Small intestine (tissue), 7 donors: ENCODE measurements at regions not wholly inside any gene's neighbourhood (a gene's known extent, or its start where the extent isn't known, plus 50 kb on each side); places are given as distances from the start of the nearest gene placed in this dataset.

Experiments used
- DNase-seq, 2 donors: peaks; one replicate each; pipeline versions ENCODE4 v3.0.0 to v3.0.0-alpha.2; 2013
- FAIRE-seq: peaks from 2 replicates; lab custom pipeline; 2012; peaks lifted over from hg19 to GRCh38; lab: Jason Lieb, UNC
- H3K27ac ChIP-seq, 3 donors: one replicate each; pipeline ENCODE4 v1.5.1; 2013; ENCODE audit warnings: low read length in 2 of 3, mild to moderate bottlenecking in 2 of 3, control low read depth in 1 of 3, inconsistent platforms in 1 of 3, low read depth in 1 of 3, moderate library complexity in 1 of 3
- H3K27me3 ChIP-seq, 3 donors: one replicate each; pipeline ENCODE4 v1.6.1; 2013; ENCODE audit warnings: low read length in 3 of 3, inconsistent platforms in 1 of 3; ENCODE audit not compliant: control insufficient read depth in 3 of 3, insufficient read depth in 3 of 3
- H3K36me3 ChIP-seq, 3 donors: one replicate each; pipeline ENCODE4 v1.6.1; 2013; ENCODE audit warnings: low read length in 3 of 3, inconsistent platforms in 1 of 3, low read depth in 1 of 3, mild to moderate bottlenecking in 1 of 3, moderate library complexity in 1 of 3; ENCODE audit not compliant: control insufficient read depth in 3 of 3, insufficient read depth in 2 of 3
- H3K4me1 ChIP-seq, 3 donors: one replicate each; pipeline ENCODE4 v1.6.1; 2013; ENCODE audit warnings: low read length in 2 of 3, inconsistent platforms in 1 of 3, low read depth in 1 of 3, mild to moderate bottlenecking in 1 of 3, moderate library complexity in 1 of 3; ENCODE audit not compliant: control insufficient read depth in 3 of 3, insufficient read depth in 2 of 3
- H3K4me3 ChIP-seq, 3 donors: one replicate each; pipeline ENCODE4 v1.5.1; 2013; ENCODE audit warnings: low read length in 3 of 3, control low read depth in 1 of 3, inconsistent platforms in 1 of 3, low read depth in 1 of 3, mild to moderate bottlenecking in 1 of 3, moderate library complexity in 1 of 3
- H3K9me3 ChIP-seq, 2 donors: one replicate each; pipeline ENCODE4 v1.6.1; 2013; ENCODE audit warnings: low read depth in 1 of 2, low read length in 1 of 2; ENCODE audit not compliant: control insufficient read depth in 2 of 2, insufficient read depth in 1 of 2
- WGBS, 3 donors: extraction: QIAGEN DNeasy Blood & Tissue Kit; methylation state at CpG; one replicate each; pipeline ENCODE4 v1.1.7; 2013; 5-methylcytosine and 5-hydroxymethylcytosine counted together
- donor health status: healthy with polysubstance abuse.
- donor health status: control.
- donor health status: control.
- donor health status: Bipolar disorder and iron deficiency.
- donor health status: healthy.

- DNase-seq = no peak
- H3K4me1 ChIP-seq = no peaks in the 10 kb centered on the region
- FAIRE-seq = no peak
- H3K27me3 ChIP-seq = peaks cover 0 to 5% (median 0%) of the 10 kb centered on the region in 3 donors
- H3K36me3 ChIP-seq = no peaks in the 10 kb centered on the region
- peaks cover 0 to 3% of the 10 kb centered on the region in 2 donors for H3K9me3 ChIP-seq
- H3K4me3 ChIP-seq = no peak overlapping the region
- H3K27ac ChIP-seq = no peak overlapping the region
- 82 to 86% (median 85%) methylated on average over 16 of the region's 16 CpGs for WGBS, 3 donors
Observed at GRCh38 chr22:49437956-49438355, 389.7 kb downstream of the BRD1 start.

GRCh38 chr22:49437356-49437755, 390.3 kb downstream of the BRD1 start:
- H3K27me3 ChIP-seq = peaks cover 0 to 5% (median 0%) of the 10 kb centered on the region in 3 donors
- DNase-seq = no peak
- no peak overlapping the region for H3K27ac ChIP-seq
- H3K4me1 ChIP-seq = no peaks in the 10 kb centered on the region
- peaks cover 0 to 3% of the 10 kb centered on the region in 2 donors for H3K9me3 ChIP-seq
- H3K36me3 ChIP-seq = no peaks in the 10 kb centered on the region
- no peak for FAIRE-seq
- no peak overlapping the region for H3K4me3 ChIP-seq
- WGBS, 3 donors = 80 to 87% (median 84%) methylated on average over 17 of the region's 17 CpGs

- Histone ChIP-seq H3K4me3 (no peak overlapping the region), H3K36me3 (no peaks in the 10 kb centered on the region), H3K4me1 (no peaks in the 10 kb centered on the region), H3K27ac (no peak overlapping the region), H3K27me3 (peaks cover 0 to 5% (median 0%) of the 10 kb centered on the region in 3 donors), H3K9me3 (peaks cover 0 to 3% of the 10 kb centered on the region in 2 donors)
- WGBS, 3 donors = 81 to 84% (median 82%) methylated on average over 11 of the region's 11 CpGs
- DNase-seq (no peak), FAIRE-seq (no peak)
Observed at GRCh38 chr22:49436056-49436455, 391.6 kb downstream of the BRD1 start.

GRCh38 chr22:49435596-49435995, 392.1 kb downstream of the BRD1 start:
- FAIRE-seq = no peak
- WGBS, 3 donors = 68 to 82% (median 70%) methylated on average over 13 of the region's 13 CpGs
- Histone ChIP-seq H3K27me3 (peaks cover 0 to 5% (median 0%) of the 10 kb centered on the region in 3 donors), H3K27ac (no peak overlapping the region), H3K36me3 (no peaks in the 10 kb centered on the region), H3K4me1 (no peaks in the 10 kb centered on the region), H3K9me3 (peaks cover 0 to 3% of the 10 kb centered on the region in 2 donors), H3K4me3 (no peak overlapping the region)
- DNase-seq = no peak

GRCh38 chr22:49433717-49434611, 393.7 kb downstream of the BRD1 start:
- Histone ChIP-seq H3K27ac (no peak overlapping the region), H3K4me3 (no peak overlapping the region), H3K9me3 (peaks cover 0 to 3% of the 10 kb centered on the region in 2 donors), H3K4me1 (no peaks in the 10 kb centered on the region), H3K27me3 (peaks cover 0 to 5% (median 0%) of the 10 kb centered on the region in 3 donors), H3K36me3 (no peaks in the 10 kb centered on the region)
- DNase-seq (no peak), FAIRE-seq (no peak)
- WGBS, 3 donors = 81 to 85% (median 85%) methylated on average over 37 of the region's 37 CpGs

- no peak overlapping the region for H3K27ac ChIP-seq
- 64 to 73% (median 67%) methylated on average over 11 to 15 of the region's 15 CpGs for WGBS, 3 donors
- H3K4me3 ChIP-seq = no peak overlapping the region
- DNase-seq = no peak
- no peaks in the 10 kb centered on the region for H3K4me1 ChIP-seq
- peaks cover 0 to 3% of the 10 kb centered on the region in 2 donors for H3K9me3 ChIP-seq
- peaks cover 0 to 5% (median 0%) of the 10 kb centered on the region in 3 donors for H3K27me3 ChIP-seq
- no peak for FAIRE-seq
- no peaks in the 10 kb centered on the region for H3K36me3 ChIP-seq
Observed at GRCh38 chr22:49432897-49433443, 394.7 kb downstream of the BRD1 start.

GRCh38 chr22:49432211-49432896, 395.3 kb downstream of the BRD1 start:
- no peak overlapping the region for H3K4me3 ChIP-seq
- no peaks in the 10 kb centered on the region for H3K36me3 ChIP-seq
- 50 to 61% (median 60%) methylated on average over 19 of the region's 19 CpGs for WGBS, 3 donors
- peaks cover 0 to 5% (median 0%) of the 10 kb centered on the region in 3 donors for H3K27me3 ChIP-seq
- FAIRE-seq (no peak), DNase-seq (no peak)
- no peak overlapping the region for H3K27ac ChIP-seq
- H3K9me3 ChIP-seq = peaks cover 0 to 3% of the 10 kb centered on the region in 2 donors
- no peaks in the 10 kb centered on the region for H3K4me1 ChIP-seq

GRCh38 chr22:49431551-49431950, 396.1 kb downstream of the BRD1 start:
- WGBS, 3 donors = 67 to 94% (median 90%) methylated on average over 2 of the region's 2 CpGs
- H3K9me3 ChIP-seq = peaks cover 0 to 3% of the 10 kb centered on the region in 2 donors
- peaks cover 0 to 5% (median 0%) of the 10 kb centered on the region in 3 donors for H3K27me3 ChIP-seq
- no peaks in the 10 kb centered on the region for H3K4me1 ChIP-seq
- H3K36me3 ChIP-seq = no peaks in the 10 kb centered on the region
- DNase-seq (no peak), FAIRE-seq (no peak)
- no peak overlapping the region for H3K27ac ChIP-seq
- no peak overlapping the region for H3K4me3 ChIP-seq
